ENCODE measurements at regions not wholly inside any gene's neighbourhood (a gene's known extent, or its start where the extent isn't known, plus 50 kb on each side); places are given as distances from the start of the nearest gene placed in this dataset.

DNA sequence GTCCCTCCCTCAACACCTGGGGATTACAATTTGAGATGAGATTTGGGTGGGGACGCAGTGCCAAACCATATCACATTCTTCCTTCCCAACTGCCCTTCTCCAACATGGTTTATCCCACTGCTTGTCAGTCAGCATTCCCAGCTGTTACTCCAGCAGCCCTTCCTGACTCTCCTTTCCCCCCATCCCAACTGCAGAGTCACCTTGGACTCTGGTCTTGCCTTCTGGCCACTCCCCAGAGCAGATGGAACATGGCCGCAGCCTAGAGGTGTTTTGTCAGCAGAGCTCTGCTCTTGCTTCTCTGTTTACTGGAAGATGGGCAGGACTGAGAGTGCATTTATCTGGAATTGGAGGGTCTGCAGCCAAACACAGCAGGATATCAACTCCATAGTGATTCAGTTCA, 51.2 kb upstream of the MEX3C start:
- POLR2A ChIA-PET, result no interaction called here
- CTCF ChIA-PET, result no interaction called here

DNA sequence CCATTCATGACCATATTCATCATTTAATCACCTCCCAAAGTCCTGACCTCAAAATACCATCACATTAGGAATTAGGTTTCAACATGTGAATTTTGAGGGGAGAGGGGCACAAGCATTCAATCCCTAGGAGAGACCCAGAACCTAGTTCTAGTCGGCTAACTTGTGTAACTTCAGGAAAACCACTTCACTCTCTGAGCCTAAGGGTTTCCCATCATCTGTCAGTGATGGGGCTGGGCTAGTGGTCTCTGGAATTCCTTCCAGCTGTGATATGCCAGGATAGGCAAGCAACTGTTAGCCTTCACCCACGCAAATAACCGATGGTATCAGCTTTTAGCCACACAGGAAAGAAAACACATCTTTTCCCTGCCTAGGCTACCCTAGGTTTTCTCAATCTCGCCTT, 52.5 kb upstream of the MEX3C start:
- H3K27me3 ChIP-seq (ENCODE audit: control insufficient read depth, insufficient read depth, low read length), result no peaks in the 10 kb centered on the region
- POLR2A ChIA-PET, result no interaction called here
- H3K27ac ChIP-seq (ENCODE audit: low read depth, low read length), result no peak overlapping the region
- H3K4me3 ChIP-seq (ENCODE audit: low read depth, low read length), result no peak overlapping the region
- TF ChIP-seq, protein P1, sequence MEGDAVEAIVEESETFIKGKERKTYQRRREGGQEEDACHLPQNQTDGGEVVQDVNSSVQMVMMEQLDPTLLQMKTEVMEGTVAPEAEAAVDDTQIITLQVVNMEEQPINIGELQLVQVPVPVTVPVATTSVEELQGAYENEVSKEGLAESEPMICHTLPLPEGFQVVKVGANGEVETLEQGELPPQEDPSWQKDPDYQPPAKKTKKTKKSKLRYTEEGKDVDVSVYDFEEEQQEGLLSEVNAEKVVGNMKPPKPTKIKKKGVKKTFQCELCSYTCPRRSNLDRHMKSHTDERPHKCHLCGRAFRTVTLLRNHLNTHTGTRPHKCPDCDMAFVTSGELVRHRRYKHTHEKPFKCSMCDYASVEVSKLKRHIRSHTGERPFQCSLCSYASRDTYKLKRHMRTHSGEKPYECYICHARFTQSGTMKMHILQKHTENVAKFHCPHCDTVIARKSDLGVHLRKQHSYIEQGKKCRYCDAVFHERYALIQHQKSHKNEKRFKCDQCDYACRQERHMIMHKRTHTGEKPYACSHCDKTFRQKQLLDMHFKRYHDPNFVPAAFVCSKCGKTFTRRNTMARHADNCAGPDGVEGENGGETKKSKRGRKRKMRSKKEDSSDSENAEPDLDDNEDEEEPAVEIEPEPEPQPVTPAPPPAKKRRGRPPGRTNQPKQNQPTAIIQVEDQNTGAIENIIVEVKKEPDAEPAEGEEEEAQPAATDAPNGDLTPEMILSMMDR (IDR thresholded peaks at IDR 0.05; ENCODE audit: low read depth, low read length), result no peak
- CTCF ChIA-PET, result no interaction called here
- H3K9me3 ChIP-seq (ENCODE audit: control insufficient read depth, insufficient read depth, low read length), result no peaks in the 10 kb centered on the region
- no peak for DNase-seq (ENCODE audit: low read depth, low spot score)

More for the DNA sequence above, 51.2 kb upstream of the MEX3C start:
- TF ChIP-seq, protein P1 (IDR thresholded peaks at IDR 0.05; ENCODE audit: low read depth, low read length), result no peak
- no peaks in the 10 kb centered on the region for H3K27me3 ChIP-seq (ENCODE audit: control insufficient read depth, insufficient read depth, low read length)
- DNase-seq (ENCODE audit: low read depth, low spot score), result no peak
- no peaks in the 10 kb centered on the region for H3K9me3 ChIP-seq (ENCODE audit: control insufficient read depth, insufficient read depth, low read length)
- H3K27ac ChIP-seq (ENCODE audit: low read depth, low read length), result no peak overlapping the region
- H3K4me3 ChIP-seq (ENCODE audit: low read depth, low read length), result no peak overlapping the region

DNA sequence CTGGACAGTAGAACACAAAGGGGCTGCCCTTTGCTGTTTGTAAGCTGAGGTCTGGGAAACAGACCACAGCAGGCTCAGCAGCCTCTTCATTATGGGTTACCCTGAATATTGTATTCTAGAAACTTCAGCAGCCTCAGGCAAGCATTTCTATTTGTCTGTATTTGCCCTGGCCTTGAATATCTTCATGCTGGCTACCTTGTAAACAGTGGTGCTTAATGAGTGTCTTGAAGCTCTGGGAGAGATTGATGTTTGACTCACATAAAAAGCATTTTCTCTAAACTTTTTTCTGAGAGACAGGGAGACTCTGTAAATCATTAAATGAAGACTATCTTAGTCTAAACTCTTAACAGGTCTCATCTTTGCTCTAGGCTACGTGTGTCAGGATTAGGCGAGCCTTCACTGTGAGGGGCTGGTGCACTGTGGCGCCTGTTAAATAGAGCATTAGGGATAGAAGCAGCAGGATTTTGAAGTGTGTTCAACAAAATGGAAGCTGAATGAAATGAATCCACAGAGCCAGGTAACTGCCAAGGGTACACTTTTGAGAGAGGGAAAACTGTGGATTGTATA, 53.1 kb upstream of the MEX3C start:
- ChIA-PET CTCF (no interaction called here), POLR2A (no interaction called here)
- Histone ChIP-seq H3K27ac (ENCODE audit: low read depth, low read length) (no peak overlapping the region), H3K4me3 (ENCODE audit: low read depth, low read length) (no peak overlapping the region), H3K27me3 (ENCODE audit: control insufficient read depth, insufficient read depth, low read length) (no peaks in the 10 kb centered on the region), H3K9me3 (ENCODE audit: control insufficient read depth, insufficient read depth, low read length) (no peaks in the 10 kb centered on the region)
- TF ChIP-seq, protein P1 (IDR thresholded peaks at IDR 0.05; ENCODE audit: low read depth, low read length), result no peak
- no peak for DNase-seq (ENCODE audit: low read depth, low spot score)

DNA sequence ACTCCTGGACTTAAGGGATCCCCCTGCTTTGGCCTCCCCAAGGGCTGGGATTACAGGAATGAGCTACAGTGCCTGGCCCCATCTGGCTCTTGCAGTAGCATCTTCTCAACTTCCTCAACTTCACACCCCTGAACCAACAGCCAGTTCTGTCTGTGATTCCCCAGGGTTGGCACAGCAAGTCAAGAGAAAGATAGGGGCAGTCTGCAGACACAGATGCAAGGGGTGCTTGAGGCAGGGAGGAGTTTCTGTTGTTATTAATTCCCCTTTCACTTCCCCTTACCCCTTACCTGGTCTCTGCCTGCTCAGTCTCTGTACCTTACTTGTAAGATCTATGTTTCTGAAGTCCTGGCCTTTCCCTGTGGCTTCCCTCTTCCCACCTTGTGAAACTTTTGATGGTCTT, 54.1 kb upstream of the MEX3C start:
- Histone ChIP-seq H3K4me3 (ENCODE audit: low read depth, low read length) (no peak overlapping the region), H3K27ac (ENCODE audit: low read depth, low read length) (no peak overlapping the region), H3K27me3 (ENCODE audit: control insufficient read depth, insufficient read depth, low read length) (no peaks in the 10 kb centered on the region), H3K9me3 (ENCODE audit: control insufficient read depth, insufficient read depth, low read length) (no peaks in the 10 kb centered on the region)
- ChIA-PET POLR2A (no interaction called here), CTCF (no interaction called here)
- TF ChIP-seq, protein P1 (IDR thresholded peaks at IDR 0.05; ENCODE audit: low read depth, low read length), result no peak
- DNase-seq (ENCODE audit: low read depth, low spot score), result no peak

DNA sequence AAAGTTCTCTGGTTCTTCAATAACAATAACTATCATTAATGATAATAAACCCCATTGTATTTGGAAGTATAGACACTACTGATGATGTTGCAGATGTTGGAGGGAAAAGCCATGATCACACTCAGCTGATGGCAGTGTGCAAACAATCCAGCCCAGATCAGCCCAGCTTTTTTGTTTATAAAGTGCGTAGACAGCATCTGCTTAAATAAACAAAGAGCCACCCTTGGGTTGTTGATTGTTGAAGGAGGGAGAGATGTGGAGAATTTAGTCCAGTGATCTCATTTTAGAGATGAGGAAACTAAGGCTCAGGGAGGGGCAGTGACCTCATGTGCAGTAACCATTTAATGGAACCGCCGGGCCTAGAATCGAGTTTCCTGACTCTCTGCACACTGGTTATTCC, 56.0 kb upstream of the MEX3C start:
- CTCF ChIA-PET, result no interaction called here
- no peak overlapping the region for H3K27ac ChIP-seq (ENCODE audit: low read depth, low read length)
- DNase-seq (ENCODE audit: low read depth, low spot score), result no peak
- no peaks in the 10 kb centered on the region for H3K27me3 ChIP-seq (ENCODE audit: control insufficient read depth, insufficient read depth, low read length)
- TF ChIP-seq, protein P1 (IDR thresholded peaks at IDR 0.05; ENCODE audit: low read depth, low read length), result no peak
- POLR2A ChIA-PET, result interaction anchor here (0.6 kb wide), 1 partner anchor 13 kb away, joined by 5 read pairs; no protein-coding TSS in a partner anchor
- no peaks in the 10 kb centered on the region for H3K9me3 ChIP-seq (ENCODE audit: control insufficient read depth, insufficient read depth, low read length)
- H3K4me3 ChIP-seq (ENCODE audit: low read depth, low read length), result no peak overlapping the region

Data from AG04450 (cell line).